ENCODE measurements at regions not wholly inside any gene's neighbourhood (a gene's known extent, or its start where the extent isn't known, plus 50 kb on each side); places are given as distances from the start of the nearest gene placed in this dataset.

DNA sequence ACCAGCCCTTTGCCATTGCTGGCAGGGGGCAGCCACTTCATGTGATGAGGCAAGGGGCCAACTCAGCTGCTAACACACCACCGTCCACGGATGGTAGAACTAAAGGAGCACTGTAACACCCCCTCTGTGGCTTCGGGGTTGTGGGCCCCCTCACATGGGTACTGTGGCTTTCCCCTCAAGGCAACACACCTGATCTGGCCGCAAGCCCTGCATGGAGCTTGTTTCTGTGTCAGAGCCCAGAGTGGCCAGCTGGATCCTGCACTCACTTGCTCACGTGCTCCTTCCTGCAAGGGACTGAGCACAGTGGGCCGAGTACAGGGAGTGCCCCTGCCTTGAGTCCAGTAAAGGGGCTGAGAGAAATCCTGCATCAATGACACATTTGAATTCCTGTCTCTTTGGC lies 507.4 kb upstream of the SMC2 start:
- TF ChIP-seq CTCF (optimal IDR thresholded peaks at IDR 0.05 in 1 of 3, IDR thresholded peaks at IDR 0.05 in 1 of 3, conservative IDR thresholded peaks at IDR 0.05 in 1 of 3; ENCODE audit: extremely low read depth in 1 of 3, insufficient read depth in 2 of 3, low read length in 3 of 3) (no peak), EZH2 (IDR thresholded peaks at IDR 0.05; ENCODE audit: low read length) (no peak)

All from keratinocyte (primary cell).